ENCODE measurements at regions not wholly inside any gene's neighbourhood (a gene's known extent, or its start where the extent isn't known, plus 50 kb on each side); places are given as distances from the start of the nearest gene placed in this dataset.
"Not testable (repeated sequence)": the region's sequence is repeated elsewhere in the genome, so short reads cannot be mapped to it uniquely, and the experiment has no call there.

DNA sequence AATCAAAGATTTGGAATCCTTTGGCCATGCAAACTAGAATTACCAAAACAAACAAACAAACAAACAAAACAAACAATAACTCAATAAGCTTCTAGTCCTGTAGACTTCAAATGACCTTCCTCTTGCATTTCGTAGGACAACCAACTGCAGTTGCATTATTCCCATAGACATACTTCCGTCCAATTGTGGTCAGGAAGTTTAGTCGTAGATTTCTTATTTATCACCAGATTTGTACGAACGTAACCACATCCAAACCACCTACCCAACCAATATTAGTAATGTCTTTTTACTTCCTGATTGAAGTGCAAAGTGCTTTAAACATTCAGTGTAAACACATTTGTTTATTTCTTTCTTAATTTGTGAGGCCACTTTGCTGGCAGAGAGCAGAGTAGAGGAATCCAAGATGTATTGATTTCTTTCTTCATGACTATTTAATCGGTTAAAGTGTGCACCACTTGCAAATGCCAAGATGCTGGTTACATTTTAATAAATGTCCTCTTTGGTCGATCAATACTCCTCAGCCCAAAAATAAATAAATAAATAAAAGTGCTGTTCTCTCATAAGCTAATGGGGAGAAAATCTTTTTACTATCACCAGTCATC, 1745.6 kb upstream of the CELF4 start:
- no peak for DNase-seq

DNA sequence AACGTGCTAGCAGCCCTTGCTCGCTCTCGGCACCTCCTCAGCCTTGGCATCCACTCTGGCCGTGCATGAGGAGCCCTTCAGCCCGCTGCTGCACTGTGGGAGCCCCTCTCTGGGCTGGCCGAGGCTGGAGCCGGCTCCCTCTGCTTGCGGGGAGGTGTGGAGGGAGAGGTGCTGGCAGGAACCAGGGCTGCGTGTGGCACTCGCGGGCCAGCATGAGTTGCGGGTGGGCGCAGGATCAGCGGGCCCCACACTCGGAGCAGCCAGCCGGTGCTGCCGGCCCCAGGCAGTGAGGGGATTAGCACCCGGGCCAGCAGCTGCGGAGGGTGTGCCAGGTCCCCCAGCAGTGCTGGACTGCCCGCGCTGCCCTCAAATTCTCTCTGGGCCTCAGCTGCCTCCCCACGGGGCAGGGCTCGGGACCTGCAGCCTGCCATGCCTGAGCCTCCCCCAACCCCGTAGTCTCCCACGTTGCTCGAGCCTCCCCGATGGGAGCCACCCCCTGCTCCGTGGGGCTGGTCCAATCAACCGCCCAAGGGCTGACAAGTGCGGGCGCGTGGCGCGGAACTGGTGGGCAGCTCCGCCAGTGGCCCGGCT, 1743.4 kb upstream of the CELF4 start:
- DNase-seq = not testable (repeated sequence)

DNA sequence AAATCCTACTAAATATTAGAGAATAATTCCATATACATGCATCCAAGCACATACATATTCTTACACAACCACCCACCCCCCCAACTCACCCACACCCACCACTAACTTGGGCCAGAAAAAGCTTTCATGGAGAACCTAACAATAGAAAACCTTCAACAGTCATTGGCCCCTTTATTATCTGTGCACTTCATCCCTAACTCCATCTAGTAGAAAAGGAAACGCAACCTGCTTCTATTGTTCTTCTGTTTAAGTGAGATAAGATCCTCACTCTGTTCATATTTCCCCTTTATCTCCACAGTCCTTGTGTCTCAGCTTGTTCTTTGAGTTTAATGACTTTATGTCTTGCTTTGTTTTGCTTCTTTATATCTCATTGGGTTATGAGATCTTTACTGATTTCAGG, 1740.2 kb upstream of the CELF4 start:
- DNase-seq = no peak

GRCh38 chr18:39302481-39302880, 1736.9 kb upstream of the CELF4 start:
- no peak for DNase-seq

DNA sequence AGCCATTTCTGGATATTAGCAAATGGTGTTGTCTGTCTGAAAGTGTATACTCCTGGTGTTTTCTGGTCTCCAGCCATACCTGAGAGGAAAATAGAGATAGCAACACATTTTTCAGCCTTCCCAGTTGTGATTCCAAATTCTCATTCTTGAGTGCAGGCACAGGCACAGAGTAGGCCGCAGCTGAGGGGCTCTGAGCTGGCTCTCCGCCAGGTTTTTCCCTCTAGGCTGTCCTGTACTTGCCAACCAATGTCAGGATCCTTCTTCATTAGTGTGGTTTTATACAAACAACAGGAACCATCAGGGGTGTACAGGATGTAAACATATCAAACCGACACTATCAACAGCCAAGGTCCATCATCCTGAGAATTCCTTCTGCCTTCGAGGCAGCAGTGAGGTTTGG, 1733.6 kb upstream of the CELF4 start:
- no peak for DNase-seq

- DNase-seq = no peak
Measured at GRCh38 chr18:39297225-39297624, 1731.6 kb upstream of the CELF4 start.

DNA sequence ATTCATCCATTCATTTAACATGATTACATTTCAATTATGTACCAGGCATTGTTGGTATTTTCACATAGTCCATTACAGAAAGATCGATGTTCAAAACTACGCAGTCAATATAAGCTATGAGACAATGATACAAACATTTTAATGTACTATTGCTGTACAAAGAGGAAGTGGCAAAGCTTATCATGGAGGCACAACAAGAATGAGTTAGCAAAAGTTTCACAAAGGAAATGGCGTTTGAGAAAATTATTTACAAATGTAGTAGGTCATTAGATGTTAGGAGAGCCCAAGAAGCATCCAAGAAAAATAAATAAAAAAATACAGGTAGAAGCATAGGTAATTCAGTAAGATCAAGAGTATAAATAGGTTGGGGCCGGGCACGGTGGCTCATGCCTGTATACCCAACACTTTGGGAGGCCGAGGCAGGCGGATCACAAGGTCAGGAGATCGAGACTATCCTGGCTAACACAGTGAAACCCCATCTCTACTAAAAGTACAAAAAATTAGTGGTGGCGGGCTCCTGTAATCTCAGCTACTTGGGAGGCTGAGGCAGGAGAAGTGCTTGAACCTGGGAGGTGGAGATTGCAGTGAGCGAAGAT, 1730.8 kb upstream of the CELF4 start:
- DNase-seq = no peak

- no peak for DNase-seq
Measured at GRCh38 chr18:39276764-39277163, 1711.2 kb upstream of the CELF4 start.

DNA sequence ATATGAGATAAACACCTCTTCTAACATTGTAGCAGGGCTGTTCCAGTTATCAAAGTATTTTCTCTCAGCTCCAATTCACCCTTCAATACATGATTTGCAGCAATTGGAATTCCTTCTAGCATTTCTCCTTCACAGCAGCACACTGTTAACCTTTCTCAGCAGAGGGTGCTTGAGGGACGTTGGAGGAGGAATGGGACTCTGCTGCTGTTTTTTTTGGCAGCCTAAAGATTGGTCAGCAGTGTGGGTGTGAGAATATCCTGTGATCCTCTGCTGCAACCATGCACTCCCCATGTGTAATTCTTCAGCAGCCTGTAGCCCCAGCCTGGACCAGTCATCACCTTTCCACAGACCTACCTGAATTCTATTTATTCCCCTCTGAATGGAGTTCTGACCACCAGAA, 1708.9 kb upstream of the CELF4 start:
- DNase-seq = no peak

GRCh38 chr18:39272230-39272629, 1706.6 kb upstream of the CELF4 start:
- DNase-seq = no peak

DNA sequence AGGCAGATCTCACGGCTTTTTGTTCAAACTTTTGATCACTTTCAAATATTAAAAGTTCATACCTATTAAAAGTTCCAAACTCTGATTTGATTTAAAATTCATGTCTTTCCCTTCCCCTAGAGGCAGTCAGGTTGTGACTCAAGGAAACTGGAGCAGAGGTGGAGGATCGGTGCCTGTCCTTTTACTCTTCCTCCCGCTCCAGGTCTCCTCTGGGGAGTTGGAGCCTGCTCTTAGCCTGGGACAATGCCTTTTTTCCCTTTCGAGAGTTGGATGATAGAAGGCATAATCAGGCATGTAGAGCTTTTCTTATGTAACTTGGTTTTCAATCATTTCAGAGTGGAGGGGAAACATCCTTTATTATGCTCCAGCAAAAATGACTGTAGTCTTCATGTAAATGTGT, 1706.1 kb upstream of the CELF4 start:
- DNase-seq = no peak

DNA sequence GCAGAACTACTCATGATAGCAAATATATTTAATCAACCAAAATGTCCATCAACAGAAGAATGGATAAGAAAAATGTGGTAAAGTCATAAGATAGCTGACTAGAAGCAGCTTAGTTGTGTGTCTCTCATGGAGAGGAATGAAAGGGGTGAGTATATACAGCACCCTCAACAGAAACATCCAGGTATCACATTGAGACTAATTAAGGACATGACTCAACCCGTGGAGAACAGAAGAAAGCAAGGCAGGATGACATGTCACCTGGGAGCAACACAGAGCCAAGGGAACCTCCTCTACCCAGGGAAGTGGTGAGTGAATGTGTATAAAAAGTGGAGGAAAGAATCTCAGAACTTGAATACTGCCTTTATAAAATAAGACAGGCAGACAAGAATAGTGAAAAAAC, 1695.0 kb upstream of the CELF4 start:
- no peak for DNase-seq

DNA sequence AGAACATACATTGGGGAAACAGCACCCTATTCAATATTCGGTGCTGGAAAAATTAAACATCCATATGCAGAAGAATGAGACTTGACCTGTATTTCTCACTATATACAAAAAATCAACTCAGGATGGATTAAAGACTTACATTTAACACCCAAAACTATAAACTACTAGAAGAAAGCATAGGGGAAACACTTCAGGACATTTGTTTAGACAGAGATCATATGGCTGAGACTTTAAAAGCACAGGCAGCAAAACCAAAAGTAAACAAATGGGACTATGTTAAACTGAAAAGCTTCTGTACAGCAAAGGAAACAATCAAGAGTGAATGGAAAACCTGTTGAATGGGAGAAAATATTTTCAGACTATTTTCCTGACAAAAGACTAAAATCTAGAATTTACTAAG, 1694.1 kb upstream of the CELF4 start:
- no peak for DNase-seq

- DNase-seq = no peak
Measured at GRCh38 chr18:39244242-39244641, 1678.6 kb upstream of the CELF4 start.

DNA sequence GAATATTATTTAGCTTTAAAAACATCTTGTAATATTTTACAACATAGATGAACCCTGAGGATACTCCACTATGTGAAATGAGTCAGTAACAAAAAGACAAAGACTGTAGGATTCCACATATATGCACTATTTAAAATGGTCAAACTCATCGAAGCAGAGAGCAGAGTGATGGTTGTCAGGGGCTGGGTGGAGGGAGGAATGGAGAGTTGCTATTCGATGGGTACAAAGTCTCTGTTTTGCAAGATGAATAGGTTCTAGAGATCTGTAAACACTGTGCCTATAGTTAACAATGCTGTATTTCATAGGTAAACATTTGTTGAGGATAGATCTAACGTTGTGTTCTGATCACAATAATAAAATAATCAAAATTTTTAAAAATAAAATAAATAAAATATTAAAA, 1675.9 kb upstream of the CELF4 start:
- DNase-seq = no peak

- DNase-seq = no peak
Measured at GRCh38 chr18:39238981-39239660, 1673.5 kb upstream of the CELF4 start.

- DNase-seq = no peak
Measured at GRCh38 chr18:39235118-39235719, 1669.6 kb upstream of the CELF4 start.

DNA sequence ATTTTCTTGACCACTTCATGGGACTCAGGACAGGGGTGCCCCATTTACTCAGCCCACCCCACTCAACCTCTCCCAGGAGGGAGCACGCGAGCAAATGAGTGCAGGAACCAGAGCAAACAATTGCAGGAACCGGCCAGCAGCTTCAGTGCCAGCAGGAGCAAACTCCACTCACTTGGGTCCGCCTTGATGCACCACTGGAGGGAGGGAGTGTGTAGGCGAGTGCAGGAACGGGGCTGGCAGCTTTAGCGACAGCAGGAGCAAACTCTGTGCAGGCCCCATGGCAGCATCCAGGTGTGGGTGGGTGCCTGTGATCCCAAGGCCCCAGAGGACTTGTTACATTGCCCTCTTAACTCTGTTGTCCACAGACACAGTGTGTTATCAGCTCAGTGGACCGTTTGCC, 1667.3 kb upstream of the CELF4 start:
- DNase-seq = no peak

- DNase-seq = no peak
Measured at GRCh38 chr18:39232490-39232889, 1666.9 kb upstream of the CELF4 start.

DNA sequence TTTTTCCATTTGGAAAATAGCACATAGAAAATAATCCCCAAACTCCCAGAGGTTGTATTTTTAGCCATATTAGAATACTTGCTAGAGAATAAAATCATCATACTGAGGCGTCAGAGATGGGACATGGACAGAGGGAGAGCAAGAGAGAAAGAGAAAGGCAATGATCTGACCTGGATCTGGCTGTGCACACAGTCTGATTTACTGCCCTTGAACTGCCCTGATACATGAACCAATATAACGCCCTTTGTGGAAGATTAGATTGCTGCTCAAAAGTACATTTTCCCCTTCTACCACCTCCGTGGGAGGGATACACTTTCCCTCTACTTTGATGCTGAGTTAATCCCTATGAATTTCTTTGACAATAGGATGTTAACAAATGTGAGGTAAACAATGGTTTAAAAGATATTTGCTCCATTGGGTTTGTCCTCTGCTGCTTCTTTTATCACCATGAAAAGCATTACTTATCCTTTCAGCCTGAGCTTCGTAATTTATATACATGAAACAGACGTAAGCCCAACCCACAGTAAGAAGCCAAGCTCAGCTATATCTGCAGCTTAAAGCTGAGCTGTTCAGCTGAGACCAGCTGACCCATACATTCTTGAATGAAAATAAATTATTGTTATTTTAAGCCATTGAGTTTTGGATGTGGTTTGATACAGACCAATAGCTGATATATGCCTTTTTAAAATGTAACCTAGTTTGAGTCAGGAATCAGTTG, 1664.6 kb upstream of the CELF4 start:
- no peak for DNase-seq

DNA sequence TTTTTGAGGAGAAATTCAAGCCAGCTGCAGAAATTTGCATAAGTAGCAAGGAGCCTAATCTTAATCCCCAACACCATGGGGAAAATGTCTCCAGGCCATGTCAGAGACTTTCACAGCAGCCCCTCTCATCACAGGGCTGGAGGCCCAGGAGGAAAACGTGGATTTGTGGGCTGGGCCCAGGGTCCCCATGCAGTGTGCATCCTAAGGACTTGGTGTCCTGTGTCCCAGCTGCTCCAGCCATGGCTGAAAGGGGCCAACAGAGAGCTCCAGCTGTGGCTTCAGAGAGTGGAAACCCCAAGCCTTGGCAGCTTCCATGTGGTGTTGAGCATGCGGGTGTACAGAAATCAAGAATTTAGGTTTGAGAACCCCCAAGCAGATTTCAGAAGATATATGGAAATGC, 1662.2 kb upstream of the CELF4 start:
- DNase-seq = not testable (repeated sequence)

- DNase-seq = no peak
Measured at GRCh38 chr18:39225373-39225772, 1659.8 kb upstream of the CELF4 start.

DNA sequence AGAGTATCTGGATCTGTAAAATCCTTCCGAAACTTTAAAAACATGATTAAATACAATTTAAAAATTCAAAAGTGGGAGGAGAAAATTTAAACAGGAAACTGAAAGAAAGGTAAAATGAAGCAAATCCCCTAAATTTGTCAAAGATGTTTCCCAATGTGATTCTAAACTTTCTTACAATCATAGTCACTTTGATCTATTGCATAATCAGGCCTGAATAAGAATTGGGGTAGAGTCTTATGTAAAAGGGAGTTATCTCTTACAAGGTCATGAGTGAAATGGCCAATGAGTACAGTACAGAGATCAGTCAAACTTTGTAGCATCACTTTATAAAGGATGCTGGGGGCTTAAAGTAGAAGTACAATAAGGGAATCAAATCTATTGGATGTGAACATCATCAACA, 1657.7 kb upstream of the CELF4 start:
- DNase-seq = no peak
